ENCODE measurements at regions not wholly inside any gene's neighbourhood (a gene's known extent, or its start where the extent isn't known, plus 50 kb on each side); places are given as distances from the start of the nearest gene placed in this dataset.

GRCh38 chr1:239826211-239826610, 265.5 kb upstream of the FMN2 start:
- no peaks in the 10 kb centered on the region for H3K79me2 ChIP-seq (ENCODE audit: insufficient read depth, low read length)
- H2AFZ ChIP-seq (ENCODE audit: low read depth, low read length, severe bottlenecking) = no peak overlapping the region
- no peaks in the 10 kb centered on the region for H3K27me3 ChIP-seq (ENCODE audit: low read length)
- no peaks in the 10 kb centered on the region for H4K20me1 ChIP-seq (ENCODE audit: low read depth, low read length)
- H3K4me2 ChIP-seq (ENCODE audit: low read depth, low read length, poor library complexity, severe bottlenecking) = no peak overlapping the region
- H3K27ac ChIP-seq (ENCODE audit: low read depth, low read length) = no peak overlapping the region
- H3K9ac ChIP-seq (ENCODE audit: low read length) = no peak overlapping the region
- no peaks in the 10 kb centered on the region for H3K9me2 ChIP-seq (replicated peaks; ENCODE audit: insufficient read depth, low read length)
- no peaks in the 10 kb centered on the region for H3K36me3 ChIP-seq (ENCODE audit: low read length)
- H3K9me3 ChIP-seq (ENCODE audit: insufficient read depth, low read length) = no peaks in the 10 kb centered on the region
- no peak overlapping the region for H3K4me3 ChIP-seq (ENCODE audit: insufficient read depth, low read length, poor library complexity, severe bottlenecking)
- no peaks in the 10 kb centered on the region for H3F3A ChIP-seq (ENCODE audit: insufficient read depth)
- TF ChIP-seq, protein P1, sequence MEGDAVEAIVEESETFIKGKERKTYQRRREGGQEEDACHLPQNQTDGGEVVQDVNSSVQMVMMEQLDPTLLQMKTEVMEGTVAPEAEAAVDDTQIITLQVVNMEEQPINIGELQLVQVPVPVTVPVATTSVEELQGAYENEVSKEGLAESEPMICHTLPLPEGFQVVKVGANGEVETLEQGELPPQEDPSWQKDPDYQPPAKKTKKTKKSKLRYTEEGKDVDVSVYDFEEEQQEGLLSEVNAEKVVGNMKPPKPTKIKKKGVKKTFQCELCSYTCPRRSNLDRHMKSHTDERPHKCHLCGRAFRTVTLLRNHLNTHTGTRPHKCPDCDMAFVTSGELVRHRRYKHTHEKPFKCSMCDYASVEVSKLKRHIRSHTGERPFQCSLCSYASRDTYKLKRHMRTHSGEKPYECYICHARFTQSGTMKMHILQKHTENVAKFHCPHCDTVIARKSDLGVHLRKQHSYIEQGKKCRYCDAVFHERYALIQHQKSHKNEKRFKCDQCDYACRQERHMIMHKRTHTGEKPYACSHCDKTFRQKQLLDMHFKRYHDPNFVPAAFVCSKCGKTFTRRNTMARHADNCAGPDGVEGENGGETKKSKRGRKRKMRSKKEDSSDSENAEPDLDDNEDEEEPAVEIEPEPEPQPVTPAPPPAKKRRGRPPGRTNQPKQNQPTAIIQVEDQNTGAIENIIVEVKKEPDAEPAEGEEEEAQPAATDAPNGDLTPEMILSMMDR (IDR thresholded peaks at IDR 0.05; ENCODE audit: insufficient read depth, low read length, poor library complexity, severe bottlenecking) = no peak
- TF ChIP-seq EZH2phosphoT487 (conservative IDR thresholded peaks at IDR 0.05; ENCODE audit: low read length) = no peak

GRCh38 chr1:239826736-239827135, 264.9 kb upstream of the FMN2 start:
- no peak overlapping the region for H3K4me3 ChIP-seq (ENCODE audit: insufficient read depth, low read length, poor library complexity, severe bottlenecking)
- no peak overlapping the region for H3K4me2 ChIP-seq (ENCODE audit: low read depth, low read length, poor library complexity, severe bottlenecking)
- H3K36me3 ChIP-seq (ENCODE audit: low read length) = no peaks in the 10 kb centered on the region
- no peaks in the 10 kb centered on the region for H3K79me2 ChIP-seq (ENCODE audit: insufficient read depth, low read length)
- H3K9ac ChIP-seq (ENCODE audit: low read length) = no peak overlapping the region
- H3K27ac ChIP-seq (ENCODE audit: low read depth, low read length) = no peak overlapping the region
- no peaks in the 10 kb centered on the region for H3F3A ChIP-seq (ENCODE audit: insufficient read depth)
- no peaks in the 10 kb centered on the region for H3K27me3 ChIP-seq (ENCODE audit: low read length)
- TF ChIP-seq, protein P1 (IDR thresholded peaks at IDR 0.05; ENCODE audit: insufficient read depth, low read length, poor library complexity, severe bottlenecking) = no peak
- no peak overlapping the region for H2AFZ ChIP-seq (ENCODE audit: low read depth, low read length, severe bottlenecking)
- no peaks in the 10 kb centered on the region for H3K9me3 ChIP-seq (ENCODE audit: insufficient read depth, low read length)
- no peaks in the 10 kb centered on the region for H4K20me1 ChIP-seq (ENCODE audit: low read depth, low read length)
- H3K9me2 ChIP-seq (replicated peaks; ENCODE audit: insufficient read depth, low read length) = no peaks in the 10 kb centered on the region

DNA sequence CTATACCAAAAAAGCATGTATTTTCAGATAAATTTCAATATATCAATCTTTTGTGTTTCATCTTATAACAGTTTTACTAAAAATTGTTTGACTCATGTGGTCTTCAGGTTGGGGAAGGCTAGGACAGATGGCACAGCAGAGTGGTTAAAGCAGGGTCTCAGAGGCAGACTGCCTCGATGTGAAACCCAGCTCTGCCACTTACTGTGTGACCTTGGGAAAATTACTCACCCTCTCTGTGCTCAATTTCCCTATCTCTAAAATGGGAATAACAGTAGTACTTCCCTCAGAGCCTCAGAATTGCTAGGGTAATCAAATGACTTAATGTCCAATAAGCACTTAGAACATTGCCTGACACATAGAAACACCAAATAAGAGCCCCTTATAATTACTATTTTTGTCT, 262.1 kb upstream of the FMN2 start:
- Histone ChIP-seq H3K27ac (ENCODE audit: low read depth, low read length) (no peak overlapping the region), H3K79me2 (ENCODE audit: insufficient read depth, low read length) (no peaks in the 10 kb centered on the region), H3K27me3 (ENCODE audit: low read length) (no peaks in the 10 kb centered on the region), H4K20me1 (ENCODE audit: low read depth, low read length) (no peaks in the 10 kb centered on the region), H3F3A (ENCODE audit: insufficient read depth) (no peaks in the 10 kb centered on the region), H3K4me3 (ENCODE audit: insufficient read depth, low read length, poor library complexity, severe bottlenecking) (no peak overlapping the region), H2AFZ (ENCODE audit: low read depth, low read length, severe bottlenecking) (no peak overlapping the region), H3K9me2 (replicated peaks; ENCODE audit: insufficient read depth, low read length) (no peaks in the 10 kb centered on the region), H3K36me3 (ENCODE audit: low read length) (no peaks in the 10 kb centered on the region), H3K9ac (ENCODE audit: low read length) (no peak overlapping the region), H3K4me2 (ENCODE audit: low read depth, low read length, poor library complexity, severe bottlenecking) (no peak overlapping the region), H3K9me3 (ENCODE audit: insufficient read depth, low read length) (no peaks in the 10 kb centered on the region)
- TF ChIP-seq, protein P1 (IDR thresholded peaks at IDR 0.05; ENCODE audit: insufficient read depth, low read length, poor library complexity, severe bottlenecking) = no peak
- no peak for TF ChIP-seq EZH2phosphoT487 (conservative IDR thresholded peaks at IDR 0.05; ENCODE audit: low read length)
